ENCODE measurements at regions not wholly inside any gene's neighbourhood (a gene's known extent, or its start where the extent isn't known, plus 50 kb on each side); places are given as distances from the start of the nearest gene placed in this dataset.
A peak's percentile ranks its signal among the peaks of the same experiment; 100 is the strongest.

DNA sequence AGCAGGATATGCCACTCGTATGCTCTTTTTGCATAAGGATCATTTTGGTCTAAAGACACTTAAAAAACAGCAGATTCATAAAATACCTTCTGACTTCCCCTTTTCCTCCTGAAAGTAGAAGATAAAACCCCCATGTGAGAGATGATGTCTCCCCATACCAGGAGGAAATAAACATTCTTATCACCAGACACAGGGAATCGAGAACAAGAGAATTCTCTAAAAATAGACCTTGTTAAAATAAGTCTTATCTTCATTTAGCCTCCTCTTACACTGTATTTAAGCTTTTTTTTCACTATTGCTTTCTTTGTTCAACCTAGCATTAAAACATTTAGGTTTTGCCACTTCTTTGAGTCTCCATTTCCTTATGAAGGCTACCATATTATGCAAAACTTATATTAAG is 709.3 kb downstream of the KCNT2 start (continued):
- TF ChIP-seq, protein P1, sequence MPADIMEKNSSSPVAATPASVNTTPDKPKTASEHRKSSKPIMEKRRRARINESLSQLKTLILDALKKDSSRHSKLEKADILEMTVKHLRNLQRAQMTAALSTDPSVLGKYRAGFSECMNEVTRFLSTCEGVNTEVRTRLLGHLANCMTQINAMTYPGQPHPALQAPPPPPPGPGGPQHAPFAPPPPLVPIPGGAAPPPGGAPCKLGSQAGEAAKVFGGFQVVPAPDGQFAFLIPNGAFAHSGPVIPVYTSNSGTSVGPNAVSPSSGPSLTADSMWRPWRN (IDR thresholded peaks at IDR 0.05; ENCODE audit: low read depth), result no peak
- TF ChIP-seq, protein P2, sequence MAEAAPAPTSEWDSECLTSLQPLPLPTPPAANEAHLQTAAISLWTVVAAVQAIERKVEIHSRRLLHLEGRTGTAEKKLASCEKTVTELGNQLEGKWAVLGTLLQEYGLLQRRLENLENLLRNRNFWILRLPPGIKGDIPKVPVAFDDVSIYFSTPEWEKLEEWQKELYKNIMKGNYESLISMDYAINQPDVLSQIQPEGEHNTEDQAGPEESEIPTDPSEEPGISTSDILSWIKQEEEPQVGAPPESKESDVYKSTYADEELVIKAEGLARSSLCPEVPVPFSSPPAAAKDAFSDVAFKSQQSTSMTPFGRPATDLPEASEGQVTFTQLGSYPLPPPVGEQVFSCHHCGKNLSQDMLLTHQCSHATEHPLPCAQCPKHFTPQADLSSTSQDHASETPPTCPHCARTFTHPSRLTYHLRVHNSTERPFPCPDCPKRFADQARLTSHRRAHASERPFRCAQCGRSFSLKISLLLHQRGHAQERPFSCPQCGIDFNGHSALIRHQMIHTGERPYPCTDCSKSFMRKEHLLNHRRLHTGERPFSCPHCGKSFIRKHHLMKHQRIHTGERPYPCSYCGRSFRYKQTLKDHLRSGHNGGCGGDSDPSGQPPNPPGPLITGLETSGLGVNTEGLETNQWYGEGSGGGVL (CRISPR knock-in tag; IDR thresholded peaks at IDR 0.05), result no peak
- no peak for TF ChIP-seq RBM22 (IDR thresholded peaks at IDR 0.05; ENCODE audit: low read depth, low read length, poor library complexity, severe bottlenecking)
- peak; percentile 30 for TF ChIP-seq MEIS2 (IDR thresholded peaks at IDR 0.05; ENCODE audit: partially characterized antibody)
- TF ChIP-seq GATA2 (CRISPR knock-in tag; IDR thresholded peaks at IDR 0.05), result peak; percentile 84
- peak; percentile 94 for TF ChIP-seq DPF2 (IDR thresholded peaks at IDR 0.05)
- TF ChIP-seq ESRRA (IDR thresholded peaks at IDR 0.05; ENCODE audit: borderline replicate concordance, low read depth), result no peak
- no peak for TF ChIP-seq JUNB (CRISPR knock-in tag; conservative IDR thresholded peaks at IDR 0.05)
- TF ChIP-seq ZNF766 (CRISPR knock-in tag; conservative IDR thresholded peaks at IDR 0.05), result peak; percentile 55; the same call in 1 of the 2 replicates
- TF ChIP-seq ZNF644 (tag; IDR thresholded peaks at IDR 0.05; ENCODE audit: low read depth), result no peak
- peak; percentile 99 for TF ChIP-seq MEF2A (IDR thresholded peaks at IDR 0.05; ENCODE audit: control insufficient read depth, low read depth, low read length)
- TF ChIP-seq, protein P3, sequence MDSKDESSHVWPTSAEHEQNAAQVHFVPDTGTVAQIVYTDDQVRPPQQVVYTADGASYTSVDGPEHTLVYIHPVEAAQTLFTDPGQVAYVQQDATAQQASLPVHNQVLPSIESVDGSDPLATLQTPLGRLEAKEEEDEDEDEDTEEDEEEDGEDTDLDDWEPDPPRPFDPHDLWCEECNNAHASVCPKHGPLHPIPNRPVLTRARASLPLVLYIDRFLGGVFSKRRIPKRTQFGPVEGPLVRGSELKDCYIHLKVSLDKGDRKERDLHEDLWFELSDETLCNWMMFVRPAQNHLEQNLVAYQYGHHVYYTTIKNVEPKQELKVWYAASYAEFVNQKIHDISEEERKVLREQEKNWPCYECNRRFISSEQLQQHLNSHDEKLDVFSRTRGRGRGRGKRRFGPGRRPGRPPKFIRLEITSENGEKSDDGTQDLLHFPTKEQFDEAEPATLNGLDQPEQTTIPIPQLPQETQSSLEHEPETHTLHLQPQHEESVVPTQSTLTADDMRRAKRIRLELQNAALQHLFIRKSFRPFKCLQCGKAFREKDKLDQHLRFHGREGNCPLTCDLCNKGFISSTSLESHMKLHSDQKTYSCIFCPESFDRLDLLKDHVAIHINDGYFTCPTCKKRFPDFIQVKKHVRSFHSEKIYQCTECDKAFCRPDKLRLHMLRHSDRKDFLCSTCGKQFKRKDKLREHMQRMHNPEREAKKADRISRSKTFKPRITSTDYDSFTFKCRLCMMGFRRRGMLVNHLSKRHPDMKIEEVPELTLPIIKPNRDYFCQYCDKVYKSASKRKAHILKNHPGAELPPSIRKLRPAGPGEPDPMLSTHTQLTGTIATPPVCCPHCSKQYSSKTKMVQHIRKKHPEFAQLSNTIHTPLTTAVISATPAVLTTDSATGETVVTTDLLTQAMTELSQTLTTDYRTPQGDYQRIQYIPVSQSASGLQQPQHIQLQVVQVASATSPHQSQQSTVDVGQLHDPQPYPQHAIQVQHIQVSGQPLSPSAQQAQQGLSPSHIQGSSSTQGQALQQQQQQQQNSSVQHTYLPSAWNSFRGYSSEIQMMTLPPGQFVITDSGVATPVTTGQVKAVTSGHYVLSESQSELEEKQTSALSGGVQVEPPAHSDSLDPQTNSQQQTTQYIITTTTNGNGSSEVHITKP (IDR thresholded peaks at IDR 0.05; ENCODE audit: partially characterized antibody), result peak; percentile 71
- TF ChIP-seq SMC3 (conservative IDR thresholded peaks at IDR 0.05; ENCODE audit: insufficient read depth, low read depth, low read length), result no peak
- no peak for TF ChIP-seq FOXP1 (CRISPR knock-in tag; IDR thresholded peaks at IDR 0.05)
- TF ChIP-seq HDGF (IDR thresholded peaks at IDR 0.05), result no peak
- no peak for TF ChIP-seq BRCA1 (IDR thresholded peaks at IDR 0.05)
- no peak for TF ChIP-seq BRCA1 (CRISPR knock-in tag; IDR thresholded peaks at IDR 0.05)
- TF ChIP-seq RCOR1 (IDR thresholded peaks at IDR 0.05; ENCODE audit: borderline replicate concordance in 1 of 2, low read depth in 2 of 2, low read length in 2 of 2), result peak in 1 of 2 experiments; percentile 82; a peak in 2 of 4 replicates
- no peak for TF ChIP-seq HCFC1 (IDR thresholded peaks at IDR 0.05; ENCODE audit: low read depth, low read length)
- TF ChIP-seq FOXJ2 (tag; IDR thresholded peaks at IDR 0.05), result peak; percentile 96

Data from K562 (cell line).